ENCODE measurements at regions not wholly inside any gene's neighbourhood (a gene's known extent, or its start where the extent isn't known, plus 50 kb on each side); places are given as distances from the start of the nearest gene placed in this dataset.

- DNase-seq (ENCODE audit: low spot score) (no peak), ATAC-seq (ENCODE audit: low FRiP score) (no peak)
- TF ChIP-seq CTCF (IDR thresholded peaks at IDR 0.05): no peak
Observed at GRCh38 chr12:115343601-115344000, 659.6 kb upstream of the TBX3 start.

GRCh38 chr12:115343008-115343407 is 659.0 kb upstream of the TBX3 start:
- DNase-seq (ENCODE audit: low spot score): no peak
- no peak for ATAC-seq (ENCODE audit: low FRiP score)
- no peak for TF ChIP-seq CTCF (IDR thresholded peaks at IDR 0.05)

GRCh38 chr12:115341442-115341841 is 657.5 kb upstream of the TBX3 start:
- ATAC-seq (ENCODE audit: low FRiP score) (peak; percentile 89), DNase-seq (ENCODE audit: low spot score) (peak; percentile 72)
- TF ChIP-seq CTCF (IDR thresholded peaks at IDR 0.05): no peak

GRCh38 chr12:115338566-115339294 is 654.8 kb upstream of the TBX3 start:
- DNase-seq (ENCODE audit: low spot score) (no peak), ATAC-seq (ENCODE audit: low FRiP score) (no peak)
- TF ChIP-seq CTCF (IDR thresholded peaks at IDR 0.05): no peak

GRCh38 chr12:115337693-115338543 is 653.9 kb upstream of the TBX3 start:
- DNase-seq (ENCODE audit: low spot score) (no peak), ATAC-seq (ENCODE audit: low FRiP score) (peak; percentile 52)
- no peak for TF ChIP-seq CTCF (IDR thresholded peaks at IDR 0.05)

GRCh38 chr12:115336506-115336905 is 652.5 kb upstream of the TBX3 start:
- DNase-seq (ENCODE audit: low spot score) (no peak), ATAC-seq (ENCODE audit: low FRiP score) (no peak)
- no peak for TF ChIP-seq CTCF (IDR thresholded peaks at IDR 0.05)

Data from omental fat pad (tissue), 3 donors.